SK-N-SH treated with all-trans-retinoic acid at 6 μM for 48 hours (cell line): ENCODE measurements at regions not wholly inside any gene's neighbourhood (a gene's known extent, or its start where the extent isn't known, plus 50 kb on each side); places are given as distances from the start of the nearest gene placed in this dataset.

Experiments
- ESRRG ChIP-seq: fragments of 250-450 bp; sonication (Bioruptor Pico); IDR thresholded peaks from 2 replicates; pipeline ENCODE4 v1.6.1; 2021; ENCODE audit warnings: mild to moderate bottlenecking
- ISL1 ChIP-seq: fragments of 250-450 bp; sonication (Bioruptor Pico); IDR thresholded peaks from 2 replicates; pipeline ENCODE4 v2.1.2; 2022; ENCODE audit warnings: mild to moderate bottlenecking, moderate library complexity
- OSR1 ChIP-seq: fragments of 250-450 bp; sonication (Bioruptor Pico); IDR thresholded peaks from 2 replicates; pipeline ENCODE4 v1.8.0; 2022; ENCODE audit warnings: moderate library complexity, mild to moderate bottlenecking, inconsistent platforms
- RARB ChIP-seq: fragments of 250-450 bp; sonication (Bioruptor Pico); IDR thresholded peaks from 2 replicates; pipeline ENCODE4 v1.8.0; 2021; ENCODE audit warnings: mild to moderate bottlenecking, moderate library complexity
- SNAI2 ChIP-seq: fragments of 250-450 bp; sonication (Bioruptor Pico); IDR thresholded peaks from 2 replicates; pipeline ENCODE4 v1.5.0; 2020; ENCODE audit warnings: mild to moderate bottlenecking, moderate library complexity
- ZFP3 ChIP-seq: fragments of 250-450 bp; sonication (Bioruptor Pico); IDR thresholded peaks from 2 replicates; pipeline ENCODE4 v1.5.0; 2020; ENCODE audit warnings: mild to moderate bottlenecking, moderate library complexity
- ZFP30 ChIP-seq: fragments of 450-650 bp; formaldehyde crosslinking; IDR thresholded peaks from 2 replicates; pipeline ENCODE4 v1.5.0; 2022; ENCODE audit warnings: mild to moderate bottlenecking, moderate library complexity
- ZNF565 ChIP-seq: fragments of 450-650 bp; formaldehyde crosslinking; conservative IDR thresholded peaks from 2 replicates; pipeline ENCODE4 v1.5.0; 2020; ENCODE audit warnings: low read depth, mild to moderate bottlenecking, moderate library complexity
- TF ChIP-seq, protein P1 (sequence below): fragments of 250-450 bp; sonication (Bioruptor Pico); IDR thresholded peaks from 2 replicates; pipeline ENCODE4 v1.8.0; 2020; ENCODE audit warnings: mild to moderate bottlenecking, moderate library complexity, borderline replicate concordance

GRCh38 chr18:59814891-59815290, 84.9 kb upstream of the PMAIP1 start:
- TF ChIP-seq OSR1 (CRISPR knock-in tag): 0 out of 2 replicates have a peak, but pooled peaks have one; percentile 31
- TF ChIP-seq ZFP3 (CRISPR knock-in tag): no peak
- TF ChIP-seq, protein P1, sequence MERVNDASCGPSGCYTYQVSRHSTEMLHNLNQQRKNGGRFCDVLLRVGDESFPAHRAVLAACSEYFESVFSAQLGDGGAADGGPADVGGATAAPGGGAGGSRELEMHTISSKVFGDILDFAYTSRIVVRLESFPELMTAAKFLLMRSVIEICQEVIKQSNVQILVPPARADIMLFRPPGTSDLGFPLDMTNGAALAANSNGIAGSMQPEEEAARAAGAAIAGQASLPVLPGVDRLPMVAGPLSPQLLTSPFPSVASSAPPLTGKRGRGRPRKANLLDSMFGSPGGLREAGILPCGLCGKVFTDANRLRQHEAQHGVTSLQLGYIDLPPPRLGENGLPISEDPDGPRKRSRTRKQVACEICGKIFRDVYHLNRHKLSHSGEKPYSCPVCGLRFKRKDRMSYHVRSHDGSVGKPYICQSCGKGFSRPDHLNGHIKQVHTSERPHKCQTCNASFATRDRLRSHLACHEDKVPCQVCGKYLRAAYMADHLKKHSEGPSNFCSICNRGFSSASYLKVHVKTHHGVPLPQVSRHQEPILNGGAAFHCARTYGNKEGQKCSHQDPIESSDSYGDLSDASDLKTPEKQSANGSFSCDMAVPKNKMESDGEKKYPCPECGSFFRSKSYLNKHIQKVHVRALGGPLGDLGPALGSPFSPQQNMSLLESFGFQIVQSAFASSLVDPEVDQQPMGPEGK: no peak
- TF ChIP-seq ZFP30 (CRISPR knock-in tag): no peak
- no peak for TF ChIP-seq ISL1 (CRISPR knock-in tag)
- no peak for TF ChIP-seq ZNF565 (CRISPR knock-in tag)
- TF ChIP-seq ESRRG (CRISPR knock-in tag): no peak
- no peak for TF ChIP-seq RARB
- TF ChIP-seq SNAI2: no peak
